ENCODE measurements at regions not wholly inside any gene's neighbourhood (a gene's known extent, or its start where the extent isn't known, plus 50 kb on each side); places are given as distances from the start of the nearest gene placed in this dataset.
A peak's percentile ranks its signal among the peaks of the same experiment; 100 is the strongest.

DNA sequence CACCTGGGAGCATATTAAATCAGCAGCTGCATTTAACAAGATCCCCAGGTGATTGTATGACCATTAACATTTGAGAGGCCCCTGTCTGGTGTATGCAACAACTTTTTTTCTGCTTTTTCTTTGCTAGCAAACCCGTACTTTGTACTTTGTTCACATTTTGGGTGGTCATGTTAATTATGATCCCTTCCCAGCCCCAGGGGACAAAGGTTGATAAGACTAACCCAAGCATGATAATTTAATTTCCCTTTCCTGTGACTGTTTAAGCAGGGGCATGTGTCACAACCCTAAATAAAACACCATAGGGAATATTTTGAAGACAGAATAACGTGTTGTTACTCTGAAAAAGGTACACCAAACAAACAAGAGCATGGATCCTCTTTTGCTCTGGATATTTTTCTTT lies 332.0 kb downstream of the PCDH18 start:
- TF ChIP-seq ZNF747 (tag by site-specific recombination; IDR thresholded peaks at IDR 0.05) (no peak), ZNF596 (tag by site-specific recombination; IDR thresholded peaks at IDR 0.05) (no peak), MZF1 (tag by site-specific recombination; IDR thresholded peaks at IDR 0.05; ENCODE audit: borderline replicate concordance) (no peak), ZBTB7A (tag by site-specific recombination; IDR thresholded peaks at IDR 0.05; ENCODE audit: low read depth) (no peak), ZIC2 (tag by site-specific recombination; IDR thresholded peaks at IDR 0.05) (no peak), ZNF623 (tag by site-specific recombination; IDR thresholded peaks at IDR 0.05) (no peak), GLIS1 (tag by site-specific recombination; IDR thresholded peaks at IDR 0.05) (no peak), GLIS2 (tag by site-specific recombination; IDR thresholded peaks at IDR 0.05) (no peak), ZNF501 (tag by site-specific recombination; IDR thresholded peaks at IDR 0.05) (no peak), ZNF544 (tag by site-specific recombination; IDR thresholded peaks at IDR 0.05) (no peak)
- TF ChIP-seq, protein P1, sequence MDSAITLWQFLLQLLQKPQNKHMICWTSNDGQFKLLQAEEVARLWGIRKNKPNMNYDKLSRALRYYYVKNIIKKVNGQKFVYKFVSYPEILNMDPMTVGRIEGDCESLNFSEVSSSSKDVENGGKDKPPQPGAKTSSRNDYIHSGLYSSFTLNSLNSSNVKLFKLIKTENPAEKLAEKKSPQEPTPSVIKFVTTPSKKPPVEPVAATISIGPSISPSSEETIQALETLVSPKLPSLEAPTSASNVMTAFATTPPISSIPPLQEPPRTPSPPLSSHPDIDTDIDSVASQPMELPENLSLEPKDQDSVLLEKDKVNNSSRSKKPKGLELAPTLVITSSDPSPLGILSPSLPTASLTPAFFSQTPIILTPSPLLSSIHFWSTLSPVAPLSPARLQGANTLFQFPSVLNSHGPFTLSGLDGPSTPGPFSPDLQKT (IDR thresholded peaks at IDR 0.05; ENCODE audit: borderline replicate concordance, low read depth, low read length) = no peak
- TF ChIP-seq, protein P2, sequence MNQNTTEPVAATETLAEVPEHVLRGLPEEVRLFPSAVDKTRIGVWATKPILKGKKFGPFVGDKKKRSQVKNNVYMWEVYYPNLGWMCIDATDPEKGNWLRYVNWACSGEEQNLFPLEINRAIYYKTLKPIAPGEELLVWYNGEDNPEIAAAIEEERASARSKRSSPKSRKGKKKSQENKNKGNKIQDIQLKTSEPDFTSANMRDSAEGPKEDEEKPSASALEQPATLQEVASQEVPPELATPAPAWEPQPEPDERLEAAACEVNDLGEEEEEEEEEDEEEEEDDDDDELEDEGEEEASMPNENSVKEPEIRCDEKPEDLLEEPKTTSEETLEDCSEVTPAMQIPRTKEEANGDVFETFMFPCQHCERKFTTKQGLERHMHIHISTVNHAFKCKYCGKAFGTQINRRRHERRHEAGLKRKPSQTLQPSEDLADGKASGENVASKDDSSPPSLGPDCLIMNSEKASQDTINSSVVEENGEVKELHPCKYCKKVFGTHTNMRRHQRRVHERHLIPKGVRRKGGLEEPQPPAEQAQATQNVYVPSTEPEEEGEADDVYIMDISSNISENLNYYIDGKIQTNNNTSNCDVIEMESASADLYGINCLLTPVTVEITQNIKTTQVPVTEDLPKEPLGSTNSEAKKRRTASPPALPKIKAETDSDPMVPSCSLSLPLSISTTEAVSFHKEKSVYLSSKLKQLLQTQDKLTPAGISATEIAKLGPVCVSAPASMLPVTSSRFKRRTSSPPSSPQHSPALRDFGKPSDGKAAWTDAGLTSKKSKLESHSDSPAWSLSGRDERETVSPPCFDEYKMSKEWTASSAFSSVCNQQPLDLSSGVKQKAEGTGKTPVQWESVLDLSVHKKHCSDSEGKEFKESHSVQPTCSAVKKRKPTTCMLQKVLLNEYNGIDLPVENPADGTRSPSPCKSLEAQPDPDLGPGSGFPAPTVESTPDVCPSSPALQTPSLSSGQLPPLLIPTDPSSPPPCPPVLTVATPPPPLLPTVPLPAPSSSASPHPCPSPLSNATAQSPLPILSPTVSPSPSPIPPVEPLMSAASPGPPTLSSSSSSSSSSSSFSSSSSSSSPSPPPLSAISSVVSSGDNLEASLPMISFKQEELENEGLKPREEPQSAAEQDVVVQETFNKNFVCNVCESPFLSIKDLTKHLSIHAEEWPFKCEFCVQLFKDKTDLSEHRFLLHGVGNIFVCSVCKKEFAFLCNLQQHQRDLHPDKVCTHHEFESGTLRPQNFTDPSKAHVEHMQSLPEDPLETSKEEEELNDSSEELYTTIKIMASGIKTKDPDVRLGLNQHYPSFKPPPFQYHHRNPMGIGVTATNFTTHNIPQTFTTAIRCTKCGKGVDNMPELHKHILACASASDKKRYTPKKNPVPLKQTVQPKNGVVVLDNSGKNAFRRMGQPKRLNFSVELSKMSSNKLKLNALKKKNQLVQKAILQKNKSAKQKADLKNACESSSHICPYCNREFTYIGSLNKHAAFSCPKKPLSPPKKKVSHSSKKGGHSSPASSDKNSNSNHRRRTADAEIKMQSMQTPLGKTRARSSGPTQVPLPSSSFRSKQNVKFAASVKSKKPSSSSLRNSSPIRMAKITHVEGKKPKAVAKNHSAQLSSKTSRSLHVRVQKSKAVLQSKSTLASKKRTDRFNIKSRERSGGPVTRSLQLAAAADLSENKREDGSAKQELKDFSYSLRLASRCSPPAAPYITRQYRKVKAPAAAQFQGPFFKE (tag by site-specific recombination; IDR thresholded peaks at IDR 0.05; ENCODE audit: borderline replicate concordance) = no peak
- TF ChIP-seq, protein P3, sequence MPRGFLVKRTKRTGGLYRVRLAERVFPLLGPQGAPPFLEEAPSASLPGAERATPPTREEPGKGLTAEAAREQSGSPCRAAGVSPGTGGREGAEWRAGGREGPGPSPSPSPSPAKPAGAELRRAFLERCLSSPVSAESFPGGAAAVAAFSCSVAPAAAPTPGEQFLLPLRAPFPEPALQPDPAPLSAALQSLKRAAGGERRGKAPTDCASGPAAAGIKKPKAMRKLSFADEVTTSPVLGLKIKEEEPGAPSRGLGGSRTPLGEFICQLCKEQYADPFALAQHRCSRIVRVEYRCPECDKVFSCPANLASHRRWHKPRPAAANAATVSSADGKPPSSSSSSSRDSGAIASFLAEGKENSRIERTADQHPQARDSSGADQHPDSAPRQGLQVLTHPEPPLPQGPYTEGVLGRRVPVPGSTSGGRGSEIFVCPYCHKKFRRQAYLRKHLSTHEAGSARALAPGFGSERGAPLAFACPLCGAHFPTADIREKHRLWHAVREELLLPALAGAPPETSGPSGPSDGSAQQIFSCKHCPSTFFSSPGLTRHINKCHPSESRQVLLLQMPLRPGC (tag by site-specific recombination; IDR thresholded peaks at IDR 0.05) = no peak
- TF ChIP-seq, protein P4, sequence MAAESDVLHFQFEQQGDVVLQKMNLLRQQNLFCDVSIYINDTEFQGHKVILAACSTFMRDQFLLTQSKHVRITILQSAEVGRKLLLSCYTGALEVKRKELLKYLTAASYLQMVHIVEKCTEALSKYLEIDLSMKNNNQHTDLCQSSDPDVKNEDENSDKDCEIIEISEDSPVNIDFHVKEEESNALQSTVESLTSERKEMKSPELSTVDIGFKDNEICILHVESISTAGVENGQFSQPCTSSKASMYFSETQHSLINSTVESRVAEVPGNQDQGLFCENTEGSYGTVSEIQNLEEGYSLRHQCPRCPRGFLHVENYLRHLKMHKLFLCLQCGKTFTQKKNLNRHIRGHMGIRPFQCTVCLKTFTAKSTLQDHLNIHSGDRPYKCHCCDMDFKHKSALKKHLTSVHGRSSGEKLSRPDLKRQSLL (tag by site-specific recombination; IDR thresholded peaks at IDR 0.05) = no peak
- TF ChIP-seq, protein P5, sequence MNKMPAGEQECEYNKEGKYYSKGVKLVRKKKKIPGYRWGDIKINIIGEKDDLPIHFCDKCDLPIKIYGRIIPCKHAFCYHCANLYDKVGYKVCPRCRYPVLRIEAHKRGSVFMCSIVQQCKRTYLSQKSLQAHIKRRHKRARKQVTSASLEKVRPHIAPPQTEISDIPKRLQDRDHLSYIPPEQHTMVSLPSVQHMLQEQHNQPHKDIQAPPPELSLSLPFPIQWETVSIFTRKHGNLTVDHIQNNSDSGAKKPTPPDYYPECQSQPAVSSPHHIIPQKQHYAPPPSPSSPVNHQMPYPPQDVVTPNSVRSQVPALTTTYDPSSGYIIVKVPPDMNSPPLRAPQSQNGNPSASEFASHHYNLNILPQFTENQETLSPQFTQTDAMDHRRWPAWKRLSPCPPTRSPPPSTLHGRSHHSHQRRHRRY (tag by site-specific recombination; IDR thresholded peaks at IDR 0.05) = no peak
- ChIA-PET CTCF (no interaction called here), POLR2A (no interaction called here)
- no peaks in the 10 kb centered on the region for H3K4me1 ChIP-seq (ENCODE audit: control insufficient read depth, insufficient read depth, low read length)
- no peaks in the 10 kb centered on the region for H3K9me3 ChIP-seq (ENCODE audit: control insufficient read depth, insufficient read depth, low read depth, low read length)
- H3K4me3 ChIP-seq (ENCODE audit: low read depth, low read length) = no peak overlapping the region
- no peaks in the 10 kb centered on the region for H3K36me3 ChIP-seq (ENCODE audit: control insufficient read depth in 2 of 2, insufficient read depth in 1 of 2, low read length in 2 of 2)
- H3K27ac ChIP-seq (ENCODE audit: extremely low read depth, low read depth, low read length) = no peak overlapping the region

DNA sequence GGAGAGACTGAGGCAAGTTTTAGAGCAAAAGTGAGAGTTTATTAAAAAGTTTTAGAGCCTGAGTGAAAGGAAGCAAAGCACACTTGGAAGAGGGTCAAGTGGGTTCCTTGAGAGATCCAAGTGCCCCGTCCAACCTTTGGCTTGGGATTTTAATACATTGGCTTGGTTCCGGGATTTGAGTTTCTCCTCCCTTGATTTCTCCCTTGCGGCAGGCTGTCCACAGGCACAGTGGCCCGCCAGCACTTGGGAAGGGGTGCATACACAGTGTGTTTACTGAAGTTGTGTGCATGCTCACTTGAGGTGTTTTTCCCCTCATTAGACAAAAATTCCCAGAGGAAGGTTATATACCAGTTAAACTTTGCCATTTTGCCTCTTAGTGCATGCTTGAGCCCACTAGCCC lies 333.5 kb downstream of the PCDH18 start:
- POLR2A ChIA-PET = no interaction called here
- H3K4me1 ChIP-seq (ENCODE audit: control insufficient read depth, insufficient read depth, low read length) = no peaks in the 10 kb centered on the region
- CTCF ChIA-PET = no interaction called here
- no peaks in the 10 kb centered on the region for H3K36me3 ChIP-seq (ENCODE audit: control insufficient read depth in 2 of 2, insufficient read depth in 1 of 2, low read length in 2 of 2)
- no peak overlapping the region for H3K27ac ChIP-seq (ENCODE audit: extremely low read depth, low read depth, low read length)
- no peaks in the 10 kb centered on the region for H3K9me3 ChIP-seq (ENCODE audit: control insufficient read depth, insufficient read depth, low read depth, low read length)
- H3K4me3 ChIP-seq (ENCODE audit: low read depth, low read length) = no peak overlapping the region
- no peak for TF ChIP-seq ZNF561 (tag by site-specific recombination; IDR thresholded peaks at IDR 0.05; ENCODE audit: borderline replicate concordance)
- no peak for TF ChIP-seq ZNF169 (tag by site-specific recombination; IDR thresholded peaks at IDR 0.05)
- no peak for TF ChIP-seq ZNF292 (tag by site-specific recombination; IDR thresholded peaks at IDR 0.05; ENCODE audit: borderline replicate concordance, low read depth)
- TF ChIP-seq SETDB1 (IDR thresholded peaks at IDR 0.05; ENCODE audit: insufficient read length, low read length) = peak; percentile 17
